Heart left ventricle (tissue), 16 donors: ENCODE measurements at regions not wholly inside any gene's neighbourhood (a gene's known extent, or its start where the extent isn't known, plus 50 kb on each side); places are given as distances from the start of the nearest gene placed in this dataset.

Source experiments
- ATAC-seq, 4 donors: fragments of 200-7000 bp; cut with Tn5 transposase; one replicate each; pipeline ENCODE4 v1.9.1; 2020 to 2022; ENCODE audit warnings: moderate library complexity in 4 of 4, mild to moderate bottlenecking in 3 of 4, moderate number of reproducible peaks in 1 of 4
- DNase-seq, 5 donors: peaks; one replicate each; pipeline ENCODE4 v3.0.0-alpha.2; 2020
- H3K27ac ChIP-seq, 12 donors: fragments of 200-600 bp; sonication (generic) in 4 of 12; one replicate each; pipeline versions ENCODE4 v1.5.0 to v1.8.0; 2016 to 2022; ENCODE audit warnings: mild to moderate bottlenecking in 2 of 12
- H3K27me3 ChIP-seq, 9 donors: fragments of 200-600 bp; sonication (generic) in 2 of 9; one replicate each; pipeline versions ENCODE4 v1.5.1 to v1.8.0; 2016 to 2022; ENCODE audit warnings: mild to moderate bottlenecking in 3 of 9
- H3K36me3 ChIP-seq, 9 donors: fragments of 200-600 bp; sonication (generic) in 2 of 9; one replicate each; pipeline versions ENCODE4 v1.5.0 to v1.8.0; 2018 to 2022; ENCODE audit warnings: mild to moderate bottlenecking in 2 of 9
- H3K4me1 ChIP-seq, 12 donors: fragments of 200-600 bp; sonication (generic) in 4 of 12; one replicate each; pipeline versions ENCODE4 v1.5.0 to v1.8.0; 2016 to 2022; ENCODE audit warnings: mild to moderate bottlenecking in 3 of 12
- H3K4me3 ChIP-seq, 12 donors: fragments of 200-600 bp; sonication (generic) in 4 of 12; one replicate each; pipeline versions ENCODE4 v1.5.0 to v1.8.0; 2017 to 2022; ENCODE audit warnings: mild to moderate bottlenecking in 9 of 12, moderate library complexity in 4 of 12
- H3K9me3 ChIP-seq, 12 donors: fragments of 200-600 bp; sonication (generic) in 4 of 12; one replicate each; pipeline versions ENCODE4 v1.5.0 to v1.8.0; 2016 to 2022; ENCODE audit warnings: mild to moderate bottlenecking in 1 of 12
- CTCF ChIP-seq, 12 donors: fragments of 200-600 bp; sonication (generic) in 4 of 12; IDR thresholded peaks; one replicate each; pipeline versions ENCODE4 v1.5.0 to v1.8.0; 2018 to 2022; ENCODE audit warnings: antibody characterized with exemption in 12 of 12, mild to moderate bottlenecking in 5 of 12
- POLR2A ChIP-seq, 2 donors: fragments of 450-650 bp; IDR thresholded peaks; one replicate each; pipeline ENCODE4 v1.6.1; 2017; ENCODE audit warnings: antibody characterized with exemption in 2 of 2, mild to moderate bottlenecking in 2 of 2, moderate library complexity in 2 of 2
- WGBS, 4 donors: extraction: QIAGEN DNeasy Blood & Tissue Kit in 2 of 4; methylation state at CpG; one replicate each; pipeline versions ENCODE4 v1.1.5 to v1.1.7; 2013 to 2018; 5-methylcytosine and 5-hydroxymethylcytosine counted together
- intact Hi-C, 10 donors: fragments of 100-400 bp; cut with DNase I; formaldehyde crosslinking; loops; one replicate each; pipeline versions ENCODE4 v1.11.1 to v1.14.2; 2022
- donor health status: ischemic (EF 13 %, LVEDD 7.1; RV severe dilation, severe dysfunction).
- donor health status: healthy with polysubstance abuse.
- donor health status: DM: no; HTN: yes; CAD: no.
- donor health status: DM: no; HTN: no; CAD: no.
- donor health status: ischemic (EF 25% LVEDD 6.9; RV normal size, moderate dysfunction).
- donor health status: ischemic (EF 25% LVEDD 5.7; RV mildly dilated, moderate dysfunction).
- donor health status: healthy.
- donor health status: DM: yes; HTN: yes; CAD: no.
- donor health status: ischemic (EF 35%, LVEDD 5.7; RV mildly dilated, moderate dysfunction).
- donor health status: nonischemic (EF 11% LVEDD 7.7; RV severe dilation, severe dysfunction).
- donor health status: DM: yes; HTN: yes; CAD: no.
- donor health status: PGD.
- donor health status: ischemic (EF 29% LVEDD 5.4; RV normal size, mild dysfunction).
- donor health status: nonischemic (EF 23%, LVEDD 6.1; RV moderate dilation, normal function).

- DNase-seq, result no peak
- Histone ChIP-seq H3K27ac (no peak overlapping the region), H3K27me3 (peaks cover 0 to 3% (median 0%) of the 10 kb centered on the region in 9 donors), H3K4me1 (no peaks in the 10 kb centered on the region), H3K9me3 (no peaks in the 10 kb centered on the region), H3K36me3 (no peaks in the 10 kb centered on the region), H3K4me3 (no peak overlapping the region)
- ATAC-seq, result no peak
- WGBS, 4 donors, result 81 to 95% (median 89%) methylated on average over 3 of the region's 3 CpGs
- TF ChIP-seq CTCF (IDR thresholded peaks at IDR 0.05), result no peak
- TF ChIP-seq POLR2A (IDR thresholded peaks at IDR 0.05), result no peak
- intact Hi-C loops, result no loop called here
Observed at GRCh38 chr4:56251556-56251955, 135.7 kb downstream of the AASDH start.

DNA sequence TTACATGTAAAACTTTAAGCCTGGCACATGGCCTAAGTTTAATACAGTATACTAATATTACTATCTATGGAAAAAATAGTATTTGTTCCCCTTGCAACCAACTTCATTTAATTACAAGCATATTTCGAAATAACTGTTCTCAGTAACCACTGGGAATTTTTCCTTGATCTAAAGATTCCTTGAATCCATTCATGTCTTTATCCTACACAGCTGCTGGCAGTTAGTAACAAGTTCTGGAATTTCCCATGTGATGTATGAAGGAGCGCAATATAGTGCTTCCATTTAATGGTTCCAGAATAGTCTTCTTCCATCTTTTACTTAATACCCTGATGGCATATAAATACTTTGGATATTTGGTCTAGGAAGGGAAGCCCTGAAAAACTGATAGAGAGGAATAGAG lies 136.5 kb downstream of the AASDH start:
- Histone ChIP-seq H3K36me3 (no peaks in the 10 kb centered on the region), H3K4me3 (no peak overlapping the region), H3K27me3 (peaks cover 0 to 3% (median 0%) of the 10 kb centered on the region in 9 donors), H3K27ac (no peak overlapping the region), H3K9me3 (no peaks in the 10 kb centered on the region), H3K4me1 (no peaks in the 10 kb centered on the region)
- 78 to 88% (median 83%) methylated on average over 2 of the region's 2 CpGs for WGBS, 4 donors
- ATAC-seq, result no peak
- DNase-seq, result no peak
- TF ChIP-seq CTCF (IDR thresholded peaks at IDR 0.05), result no peak
- TF ChIP-seq POLR2A (IDR thresholded peaks at IDR 0.05), result no peak
- intact Hi-C loops, result no loop called here

DNA sequence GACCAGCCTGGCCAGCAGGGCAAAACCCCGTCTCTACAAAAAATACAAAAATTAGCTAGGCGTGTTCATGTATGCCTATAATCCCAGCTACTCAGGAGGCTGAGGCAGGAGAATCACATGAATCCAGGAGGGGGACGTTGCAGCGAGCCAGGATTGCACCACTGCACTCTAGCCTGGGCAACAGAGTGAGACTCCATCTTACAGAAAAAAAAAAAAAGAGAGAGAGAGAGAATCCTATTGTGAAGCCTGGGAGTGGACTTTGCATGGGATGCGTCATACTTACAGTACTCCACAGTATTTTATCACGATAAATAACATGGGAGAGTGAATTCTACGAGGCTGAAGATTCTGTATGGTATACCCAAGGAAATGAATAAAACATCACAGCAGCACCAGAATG lies 139.6 kb downstream of the AASDH start:
- TF ChIP-seq CTCF (IDR thresholded peaks at IDR 0.05) (no peak), POLR2A (IDR thresholded peaks at IDR 0.05) (no peak)
- no peaks in the 10 kb centered on the region for H3K4me1 ChIP-seq
- DNase-seq, result no peak
- peaks cover 0 to 3% (median 0%) of the 10 kb centered on the region in 9 donors for H3K27me3 ChIP-seq
- ATAC-seq, result no peak
- no peaks in the 10 kb centered on the region for H3K36me3 ChIP-seq
- H3K4me3 ChIP-seq, result no peak overlapping the region
- no peak overlapping the region for H3K27ac ChIP-seq
- 82 to 87% (median 85%) methylated on average over 7 of the region's 7 CpGs for WGBS, 4 donors
- no peaks in the 10 kb centered on the region for H3K9me3 ChIP-seq
- intact Hi-C loops, result no loop called here

GRCh38 chr4:56246233-56246610 lies 141.1 kb downstream of the AASDH start:
- Histone ChIP-seq H3K4me3 (no peak overlapping the region), H3K9me3 (no peaks in the 10 kb centered on the region), H3K36me3 (no peaks in the 10 kb centered on the region), H3K4me1 (no peaks in the 10 kb centered on the region), H3K27ac (no peak overlapping the region), H3K27me3 (peaks cover 0 to 3% (median 0%) of the 10 kb centered on the region in 9 donors)
- DNase-seq (no peak), ATAC-seq (no peak)
- WGBS, 4 donors, result 63 to 85% (median 70%) methylated on average over 3 of the region's 3 CpGs
- intact Hi-C loops, result no loop called here
- TF ChIP-seq POLR2A (IDR thresholded peaks at IDR 0.05) (no peak), CTCF (IDR thresholded peaks at IDR 0.05) (no peak)
